Thyroid gland (tissue), 4 donors: ENCODE measurements at regions not wholly inside any gene's neighbourhood (a gene's known extent, or its start where the extent isn't known, plus 50 kb on each side); places are given as distances from the start of the nearest gene placed in this dataset.

ENCODE experiments used
- CTCF ChIP-seq, 6 experiments: fragments of 200-600 bp in 3 of 6; fragments of 450-650 bp in 3 of 6; sonication (generic) in 3 of 6; IDR thresholded peaks; one replicate each; pipeline ENCODE4 v1.5.1; 2016 to 2019; ENCODE audit warnings: antibody characterized with exemption in 6 of 6, mild to moderate bottlenecking in 2 of 6, inconsistent platforms in 1 of 6, moderate library complexity in 1 of 6
- POLR2A ChIP-seq, 2 donors: fragments of 450-650 bp; IDR thresholded peaks; one replicate each; pipeline ENCODE4 v1.6.1; 2017; ENCODE audit warnings: antibody characterized with exemption in 2 of 2, mild to moderate bottlenecking in 2 of 2, moderate library complexity in 1 of 2

- no peak for TF ChIP-seq CTCF (IDR thresholded peaks at IDR 0.05)
- TF ChIP-seq POLR2A (IDR thresholded peaks at IDR 0.05) = no peak
These were observed 1114.0 kb upstream of the GBE1 start for GRCh38 chr3:82875401-82875800.
